Mammary epithelial cell (primary cell): ENCODE measurements at regions not wholly inside any gene's neighbourhood (a gene's known extent, or its start where the extent isn't known, plus 50 kb on each side); places are given as distances from the start of the nearest gene placed in this dataset.

Source experiments
- CTCF ChIP-seq, 2 donors: IDR thresholded peaks in 1 of 2; conservative IDR thresholded peaks in 1 of 2; 2 replicates each; pipeline ENCODE4 v1.5.1; 2011 to 2012; ENCODE audit warnings: inconsistent platforms in 2 of 2, low read length in 2 of 2, mild to moderate bottlenecking in 2 of 2, control low read depth in 1 of 2, low read depth in 1 of 2; ENCODE audit not compliant: insufficient read depth in 1 of 2; ENCODE audit errors: extremely low read depth in 1 of 2
- EZH2 ChIP-seq: IDR thresholded peaks from 2 replicates; pipeline ENCODE4 v1.6.1; 2012; ENCODE audit warnings: low read length, inconsistent platforms, borderline replicate concordance

- TF ChIP-seq CTCF (conservative IDR thresholded peaks at IDR 0.05 in 1 of 2, IDR thresholded peaks at IDR 0.05 in 1 of 2; ENCODE audit: extremely low read depth in 1 of 2, insufficient read depth in 1 of 2, low read depth in 1 of 2, low read length in 2 of 2) (no peak), EZH2 (no peak)
Measured at GRCh38 chr1:177451191-177451590, 280.4 kb downstream of the BRINP2 start.
